Right cardiac atrium (tissue), 5 donors: ENCODE measurements at regions not wholly inside any gene's neighbourhood (a gene's known extent, or its start where the extent isn't known, plus 50 kb on each side); places are given as distances from the start of the nearest gene placed in this dataset.
A peak's percentile ranks its signal among the peaks of the same experiment; 100 is the strongest.
"Not testable (repeated sequence)": the region's sequence is repeated elsewhere in the genome, so short reads cannot be mapped to it uniquely, and the experiment has no call there.

Experiments
- ATAC-seq, 2 donors: fragments of 200-7000 bp; cut with Tn5 transposase; one replicate each; pipeline versions ENCODE4 v1.8.0 to v1.9.1; 2020; ENCODE audit warnings: moderate library complexity in 2 of 2, mild to moderate bottlenecking in 1 of 2
- DNase-seq, 3 donors: peaks; one replicate each; pipeline ENCODE4 v3.0.0-alpha.2; 2020
- H3K27ac ChIP-seq: one replicate; pipeline ENCODE4 v1.5.1; 2013; ENCODE audit warnings: mild to moderate bottlenecking, low read length, control low read depth, moderate library complexity
- H3K27me3 ChIP-seq: one replicate; pipeline ENCODE4 v1.6.1; 2013; ENCODE audit not compliant: control insufficient read depth, insufficient read depth
- H3K4me1 ChIP-seq: one replicate; pipeline ENCODE4 v1.6.1; 2013; ENCODE audit warnings: low read length; ENCODE audit not compliant: control insufficient read depth, insufficient read depth
- H3K4me3 ChIP-seq: one replicate; pipeline ENCODE4 v1.5.1; 2013; ENCODE audit warnings: low read length, control low read depth
- H3K9me3 ChIP-seq: one replicate; pipeline ENCODE4 v1.6.1; 2013; ENCODE audit warnings: low read length; ENCODE audit not compliant: control insufficient read depth
- WGBS: extraction: QIAGEN DNeasy Blood & Tissue Kit; methylation state at CpG from one replicate; pipeline ENCODE4 v1.1.7; 2013; 5-methylcytosine and 5-hydroxymethylcytosine counted together
- intact Hi-C, 4 donors: fragments of 100-400 bp; cut with DNase I; formaldehyde crosslinking; loops; one replicate each; pipeline versions ENCODE4 v1.11.0 to v1.14.0; 2022 to 2023
- donor health status: healthy with polysubstance abuse.
- donor health status: DM: no; HTN: yes; CAD: no.
- donor health status: DM: no; HTN: no; CAD: no.
- donor health status: DM: no; HTN: yes; CAD: no; lungs with severe emphysema.
- donor health status: DM: yes; HTN: yes; CAD: no.

GRCh38 chr3:127435299-127435698 lies 147.5 kb upstream of the PRR20G start:
- H3K4me3 ChIP-seq, H3K9me3 ChIP-seq, ATAC-seq, H3K27ac ChIP-seq, H3K27me3 ChIP-seq, H3K4me1 ChIP-seq, intact Hi-C loops, DNase-seq: not testable (repeated sequence)
- 86% methylated on average over 2 of the region's 2 CpGs for WGBS

DNA sequence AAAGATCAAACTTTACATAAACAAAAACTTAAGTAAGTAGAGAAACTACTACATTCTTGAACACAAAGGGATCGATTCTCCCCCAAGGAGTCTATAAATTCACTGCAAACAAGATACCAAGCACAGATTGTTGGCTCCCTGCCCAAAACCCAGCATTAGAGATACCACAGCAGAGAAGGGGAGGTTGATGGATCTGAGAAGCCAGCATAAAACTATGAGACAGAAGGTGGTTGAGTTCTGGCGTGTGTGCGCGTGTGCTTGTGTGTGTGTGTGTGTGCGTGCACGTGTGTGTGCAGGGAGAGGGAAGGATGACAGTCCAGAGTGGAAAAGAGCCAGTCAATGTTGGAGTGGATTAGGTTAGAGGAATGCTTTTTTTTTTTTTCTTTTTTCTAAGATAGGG lies 143.2 kb upstream of the PRR20G start:
- Histone ChIP-seq H3K4me3 (no peak overlapping the region), H3K4me1 (no peaks in the 10 kb centered on the region), H3K9me3 (no peaks in the 10 kb centered on the region), H3K27ac (no peak overlapping the region), H3K27me3 (no peaks in the 10 kb centered on the region)
- DNase-seq, result no peak
- ATAC-seq, result no peak
- 44% methylated on average over 6 of the region's 6 CpGs for WGBS
- intact Hi-C loops, result no loop called here

DNA sequence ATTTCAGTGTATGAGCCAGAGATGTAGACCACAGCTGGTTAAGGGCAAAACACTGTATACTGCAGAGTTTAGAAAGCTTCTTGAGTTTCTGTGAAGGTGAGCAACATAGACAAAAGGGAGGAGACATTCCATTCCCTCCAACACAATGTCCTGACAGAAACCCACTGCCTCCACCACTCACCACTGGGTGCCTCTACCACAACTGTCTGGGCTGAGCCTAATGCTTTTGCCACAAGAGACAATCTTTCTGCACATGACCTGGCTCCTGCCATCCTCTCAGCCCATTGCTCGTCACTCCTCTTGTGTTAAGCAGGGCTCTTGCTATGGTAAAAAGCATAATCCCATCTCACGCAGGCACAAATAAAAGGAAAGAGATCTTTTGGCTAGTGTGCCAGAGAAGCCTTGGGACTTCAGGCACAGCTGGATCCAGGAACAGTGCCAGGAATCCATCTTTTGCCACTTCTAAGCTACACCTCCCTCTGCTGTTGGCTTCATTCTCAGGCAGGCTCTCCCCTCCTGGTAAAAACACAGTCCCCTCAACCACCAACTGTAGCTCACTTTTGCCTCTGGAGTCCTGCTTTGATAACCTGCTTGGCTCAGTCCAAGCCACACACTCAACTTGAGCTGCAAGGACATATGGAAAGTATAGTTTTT lies 140.6 kb upstream of the PRR20G start:
- H3K4me3 ChIP-seq, result no peak overlapping the region
- intact Hi-C loops, result no loop called here
- H3K9me3 ChIP-seq, result no peaks in the 10 kb centered on the region
- H3K27me3 ChIP-seq, result no peaks in the 10 kb centered on the region
- 78% methylated on average over 2 of the region's 2 CpGs for WGBS
- DNase-seq (no peak), ATAC-seq (no peak)
- H3K27ac ChIP-seq, result no peak overlapping the region
- H3K4me1 ChIP-seq, result no peaks in the 10 kb centered on the region

DNA sequence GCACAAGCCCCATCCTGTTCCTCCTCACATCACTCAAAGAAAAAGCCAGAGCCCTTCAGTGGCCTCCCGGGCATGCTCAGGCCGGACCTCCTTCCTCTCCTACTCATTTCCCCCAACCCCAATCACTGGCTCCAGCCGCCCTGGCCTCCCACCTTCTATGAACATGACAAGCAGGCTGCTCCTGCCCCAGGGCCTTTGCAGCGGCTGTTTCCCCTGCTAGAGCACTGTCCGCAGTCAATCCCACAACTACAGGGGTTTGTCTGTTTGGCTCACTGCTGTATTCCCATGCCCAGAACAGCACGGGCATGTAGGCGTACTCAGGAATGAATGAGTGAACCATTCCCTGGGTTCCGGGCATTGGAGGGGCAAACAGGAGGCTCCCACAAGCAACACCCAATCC lies 139.8 kb upstream of the PRR20G start:
- WGBS, result 71% methylated on average over 8 of the region's 8 CpGs
- H3K27ac ChIP-seq, result no peak overlapping the region
- H3K4me3 ChIP-seq, result no peak overlapping the region
- no peaks in the 10 kb centered on the region for H3K4me1 ChIP-seq
- intact Hi-C loops, result no loop called here
- no peaks in the 10 kb centered on the region for H3K9me3 ChIP-seq
- ATAC-seq (no peak), DNase-seq (peak in 1 of 3 donors; percentile 41)
- H3K27me3 ChIP-seq, result no peaks in the 10 kb centered on the region

DNA sequence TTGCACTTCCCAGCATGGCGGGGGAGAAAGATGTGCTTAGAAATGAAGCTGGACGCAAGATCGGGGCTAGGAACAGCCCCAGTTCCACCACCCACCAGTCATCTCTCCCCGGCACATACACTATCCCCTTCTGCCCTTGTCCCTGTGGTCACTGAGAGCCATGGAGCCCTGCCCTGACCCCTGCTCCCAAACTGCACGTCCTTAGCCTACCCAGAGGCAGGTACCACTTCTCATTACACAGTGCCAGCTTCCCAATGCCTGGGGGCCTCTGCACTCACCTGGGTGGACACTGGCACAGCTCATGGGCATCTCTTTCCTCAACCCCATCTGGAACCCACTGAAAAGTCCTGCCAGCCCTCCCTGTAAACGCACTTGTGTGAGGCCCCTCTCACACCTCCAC lies 139.3 kb upstream of the PRR20G start:
- H3K27me3 ChIP-seq, result no peaks in the 10 kb centered on the region
- no peak for ATAC-seq
- intact Hi-C loops, result no loop called here

DNA sequence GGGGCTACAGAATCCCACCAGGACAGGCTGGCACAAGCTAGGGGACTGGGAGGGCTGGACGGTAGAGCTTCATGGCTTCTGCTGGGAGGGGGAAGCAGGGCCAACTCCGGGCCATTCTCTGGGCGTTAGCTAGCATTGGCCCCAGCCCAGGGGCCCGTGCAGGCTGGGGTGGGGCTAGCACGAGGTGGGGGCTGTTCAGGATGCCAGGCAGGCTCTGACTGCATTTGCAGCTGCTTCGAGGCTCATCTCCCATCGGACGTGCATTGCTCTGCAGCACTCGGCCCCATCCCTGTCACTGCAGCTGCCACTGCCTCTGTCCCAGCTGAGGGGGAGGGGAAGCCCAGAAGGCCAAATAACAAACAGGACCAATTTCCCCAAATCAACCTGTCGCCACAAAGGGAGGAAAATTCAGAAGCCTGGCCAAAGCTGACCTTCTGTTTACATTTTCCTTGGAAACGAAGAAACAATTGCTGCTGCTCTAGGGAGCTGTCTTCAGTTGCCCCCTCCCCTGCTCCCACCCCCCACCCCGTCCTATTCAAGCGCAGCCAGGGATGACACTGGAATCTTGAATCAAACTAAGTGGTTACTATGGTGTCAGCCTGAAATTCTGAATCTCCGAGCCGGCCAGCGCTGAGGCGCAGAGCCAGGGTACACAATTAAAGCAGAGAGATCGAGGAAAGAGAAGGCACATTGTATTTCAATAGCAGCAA lies 138.8 kb upstream of the PRR20G start:
- 26% methylated on average over 18 of the region's 18 CpGs for WGBS
- no peaks in the 10 kb centered on the region for H3K27me3 ChIP-seq
- H3K4me3 ChIP-seq, result no peak overlapping the region
- no peak for ATAC-seq
- DNase-seq, result peak in 1 of 3 donors; percentile 30
- H3K4me1 ChIP-seq, result no peaks in the 10 kb centered on the region
- intact Hi-C loops, result no loop called here
- no peaks in the 10 kb centered on the region for H3K9me3 ChIP-seq
- H3K27ac ChIP-seq, result no peak overlapping the region

More for the DNA sequence above, 139.3 kb upstream of the PRR20G start:
- H3K27ac ChIP-seq, result no peak overlapping the region
- WGBS, result 61% methylated on average over 6 of the region's 6 CpGs
- H3K9me3 ChIP-seq, result no peaks in the 10 kb centered on the region
- H3K4me3 ChIP-seq, result no peak overlapping the region
- H3K4me1 ChIP-seq, result no peaks in the 10 kb centered on the region
- no peak for DNase-seq

DNA sequence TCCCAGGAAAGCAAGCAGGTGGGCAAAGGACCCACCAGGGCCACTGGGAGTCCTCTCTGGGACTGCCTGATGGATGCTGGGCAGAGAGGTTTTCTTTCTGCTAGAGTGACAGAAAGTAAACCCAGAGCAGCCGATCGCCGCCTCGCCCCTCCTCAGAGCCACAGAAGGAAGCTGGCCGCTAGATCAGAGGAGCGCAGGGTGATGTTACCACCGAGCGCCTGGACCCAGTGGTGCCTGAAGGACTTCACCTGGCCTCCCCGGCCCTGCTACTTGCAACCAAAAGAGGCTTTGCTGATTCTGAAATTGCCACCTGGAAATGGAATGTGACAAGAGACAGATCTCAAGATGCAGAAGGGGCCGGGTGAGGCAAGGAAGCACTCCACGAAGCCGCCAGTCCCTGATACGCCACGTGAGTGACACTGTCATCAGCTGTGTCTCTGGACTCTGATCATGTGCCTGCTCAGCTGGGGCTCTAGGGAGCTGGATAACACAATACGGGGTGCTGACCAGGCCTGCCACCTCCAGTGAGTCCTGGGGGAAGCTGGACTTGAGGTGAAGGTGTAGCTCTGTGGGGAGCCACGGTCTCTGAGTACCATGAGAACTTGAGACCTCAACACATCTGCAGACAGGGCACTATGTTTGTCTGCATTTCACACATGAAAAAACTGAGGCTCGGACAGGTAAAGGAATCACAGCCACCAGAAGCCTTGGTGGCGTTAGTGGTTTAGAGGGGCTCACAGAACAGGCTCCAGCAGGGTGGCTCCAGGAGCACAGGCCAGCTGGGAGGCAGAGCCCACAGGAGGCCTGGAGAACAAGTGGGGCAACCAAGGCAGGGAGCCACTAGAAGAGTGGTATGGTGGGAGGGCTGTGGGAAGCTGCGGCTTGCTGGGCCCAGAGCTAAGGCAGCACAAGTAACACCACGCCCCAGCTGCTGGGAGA lies 137.9 kb upstream of the PRR20G start:
- H3K4me1 ChIP-seq, result no peaks in the 10 kb centered on the region
- H3K27ac ChIP-seq, result no peak overlapping the region
- no peak overlapping the region for H3K4me3 ChIP-seq
- H3K9me3 ChIP-seq, result no peaks in the 10 kb centered on the region
- ATAC-seq (no peak), DNase-seq (peak in 1 of 3 donors; percentile 17)
- 72% methylated on average over 20 of the region's 20 CpGs for WGBS
- intact Hi-C loops, result no loop called here
- no peaks in the 10 kb centered on the region for H3K27me3 ChIP-seq

DNA sequence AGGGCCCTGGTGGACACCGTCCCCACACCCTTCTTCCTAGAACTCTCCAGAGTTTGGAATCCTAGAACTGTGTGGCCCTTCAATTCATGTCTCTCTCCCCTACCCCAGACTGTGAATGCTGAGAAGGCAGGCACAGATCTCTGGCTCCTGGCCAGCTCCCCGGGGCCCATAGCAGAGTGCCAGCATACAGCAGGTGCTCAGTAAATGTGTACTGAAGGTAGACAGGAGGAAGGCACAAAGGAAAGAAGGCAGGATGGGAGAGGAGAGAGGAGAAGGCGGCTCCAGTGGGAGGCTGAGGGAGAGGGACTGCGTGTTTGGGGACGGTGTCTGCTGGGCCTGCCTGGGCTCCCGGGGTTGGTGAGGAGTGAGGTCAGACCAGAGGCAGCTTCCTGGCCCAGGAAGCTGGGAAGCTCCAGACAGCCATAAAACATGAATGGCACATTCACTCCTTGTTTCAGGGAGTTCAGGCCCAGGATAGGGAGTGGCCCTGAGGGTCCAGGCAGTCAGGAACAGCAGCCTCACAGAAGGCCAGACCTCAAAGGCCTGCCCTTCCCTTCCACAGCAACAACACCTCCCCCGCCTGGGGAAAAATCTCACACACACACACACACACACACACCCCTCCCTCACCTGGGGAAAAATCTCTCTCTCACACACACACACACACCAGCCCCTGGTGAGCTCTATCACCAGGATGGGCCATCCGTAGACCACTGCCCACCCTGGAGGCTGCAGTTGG lies 137.1 kb upstream of the PRR20G start:
- Histone ChIP-seq H3K27ac (no peak overlapping the region), H3K4me1 (no peaks in the 10 kb centered on the region), H3K4me3 (no peak overlapping the region), H3K9me3 (no peaks in the 10 kb centered on the region), H3K27me3 (no peaks in the 10 kb centered on the region)
- ATAC-seq (no peak), DNase-seq (peak in 1 of 3 donors; percentile 11)
- 57% methylated on average over 8 of the region's 8 CpGs for WGBS
- intact Hi-C loops, result no loop called here

DNA sequence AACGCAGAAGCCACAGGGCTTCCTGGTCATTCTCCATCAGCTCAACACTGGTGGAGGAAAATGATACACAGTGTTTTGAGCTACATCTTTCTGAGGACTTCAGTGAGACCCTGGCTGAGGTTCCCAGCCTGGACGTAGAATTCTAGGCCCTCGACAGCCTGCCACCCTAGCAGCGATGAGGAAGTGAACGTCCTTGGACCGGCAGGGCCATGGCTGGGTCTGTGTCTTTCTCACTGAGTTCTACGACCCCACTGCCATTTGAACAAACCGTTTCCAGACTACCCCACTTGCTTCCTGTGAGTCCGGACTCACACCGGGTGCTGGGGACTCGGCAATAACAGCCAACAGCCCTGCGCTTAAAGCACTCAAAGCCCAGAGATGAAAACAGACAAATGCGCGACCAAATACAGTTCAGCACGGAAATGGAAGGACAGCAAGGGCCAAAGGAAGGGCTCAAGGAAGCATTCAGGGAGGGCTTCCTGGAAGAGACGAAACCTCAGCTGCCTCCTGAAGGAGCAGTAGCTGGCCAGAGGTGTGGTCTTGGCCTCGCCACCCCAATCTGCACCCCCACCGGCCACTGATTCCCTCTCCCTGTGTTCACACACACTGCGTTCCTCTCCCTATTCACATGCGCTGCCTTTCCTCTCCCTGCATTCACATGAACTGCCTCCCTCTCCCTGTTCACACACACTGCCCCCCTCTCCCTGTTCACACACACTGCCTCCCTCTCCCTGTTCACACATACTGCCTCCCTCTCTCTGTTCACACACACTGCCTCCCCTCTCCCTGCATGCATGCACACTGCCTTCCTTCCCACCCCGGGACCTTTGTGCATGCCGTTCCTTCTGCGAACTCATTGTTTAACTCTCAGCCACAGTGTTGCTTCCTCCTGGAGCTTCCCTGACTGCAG lies 136.3 kb upstream of the PRR20G start:
- no peaks in the 10 kb centered on the region for H3K27me3 ChIP-seq
- no peaks in the 10 kb centered on the region for H3K9me3 ChIP-seq
- H3K4me1 ChIP-seq, result no peaks in the 10 kb centered on the region
- H3K27ac ChIP-seq, result no peak overlapping the region
- intact Hi-C loops, result no loop called here
- DNase-seq (peak in 1 of 3 donors; percentile 25), ATAC-seq (no peak)
- 69% methylated on average over 23 of the region's 23 CpGs for WGBS
- H3K4me3 ChIP-seq, result no peak overlapping the region
